Activated CD8-positive, alpha-beta memory T cell treated with anti-CD3 and anti-CD28 coated beads, Interleukin-2, amount 50 U/mL, for 24 hours (primary cell): ENCODE measurements at regions not wholly inside any gene's neighbourhood (a gene's known extent, or its start where the extent isn't known, plus 50 kb on each side); places are given as distances from the start of the nearest gene placed in this dataset.
"Not testable (repeated sequence)": the region's sequence is repeated elsewhere in the genome, so short reads cannot be mapped to it uniquely, and the experiment has no call there.

ENCODE experiments used
- DNase-seq: peaks from one replicate; pipeline ENCODE4 v3.0.0-alpha.2; 2020; ENCODE audit errors: extremely low read depth

DNA sequence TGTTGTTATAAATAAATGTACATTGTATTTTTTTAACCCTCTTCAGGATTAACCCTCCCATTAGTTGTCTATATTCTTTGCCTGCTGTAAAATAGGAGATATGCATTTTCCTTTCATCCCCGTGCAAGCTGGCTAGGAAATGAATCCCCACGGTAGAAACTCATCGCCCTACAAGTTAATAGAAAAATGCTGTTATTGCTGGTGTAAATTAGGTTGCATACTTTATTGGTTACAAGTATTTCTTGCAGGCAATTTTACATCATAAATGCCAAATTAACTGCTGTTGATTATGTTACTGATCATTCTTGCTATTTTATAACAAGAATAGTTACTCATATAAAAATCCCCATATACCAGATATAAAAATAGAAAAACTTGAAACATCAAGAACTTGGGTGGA, 454.2 kb upstream of the KLF6 start:
- no peak for DNase-seq

DNA sequence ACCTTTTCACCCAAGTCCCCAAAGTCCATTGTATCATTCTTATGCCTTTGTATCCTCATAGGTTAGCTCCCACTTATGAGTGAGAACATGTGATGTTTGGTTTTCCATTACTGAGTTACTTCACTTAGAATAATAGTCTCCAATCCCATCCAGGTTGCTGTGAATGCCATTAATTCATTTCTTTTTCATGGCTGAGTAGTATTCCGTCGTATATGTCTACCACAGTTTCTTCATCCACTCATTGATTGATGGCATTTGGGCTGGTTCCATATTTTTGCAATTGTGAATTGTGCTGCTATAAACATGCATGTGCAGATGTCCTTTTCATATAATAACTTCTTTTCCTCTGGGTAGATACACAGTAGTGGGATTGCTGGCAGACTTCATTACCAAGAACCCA, 451.9 kb upstream of the KLF6 start:
- DNase-seq, result not testable (repeated sequence)

DNA sequence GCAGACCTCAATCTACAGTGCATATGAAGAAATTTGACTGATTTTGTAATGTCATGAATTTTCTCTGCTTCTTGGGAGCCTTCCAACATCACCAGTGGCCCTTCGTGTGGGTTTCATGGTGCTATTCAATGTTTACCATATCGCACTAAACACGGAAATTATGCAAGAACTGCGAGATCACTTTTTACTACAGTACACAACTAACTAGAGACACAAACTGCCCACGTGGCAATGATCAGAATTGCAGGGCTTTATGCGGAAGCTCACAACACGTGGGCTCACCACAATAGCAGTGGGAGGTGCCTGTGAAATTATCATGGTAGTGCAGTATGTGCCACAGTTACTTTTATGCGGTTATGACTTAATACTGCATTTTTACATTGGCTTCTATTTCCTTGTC, 449.7 kb upstream of the KLF6 start:
- DNase-seq, result peak; percentile 17

DNA sequence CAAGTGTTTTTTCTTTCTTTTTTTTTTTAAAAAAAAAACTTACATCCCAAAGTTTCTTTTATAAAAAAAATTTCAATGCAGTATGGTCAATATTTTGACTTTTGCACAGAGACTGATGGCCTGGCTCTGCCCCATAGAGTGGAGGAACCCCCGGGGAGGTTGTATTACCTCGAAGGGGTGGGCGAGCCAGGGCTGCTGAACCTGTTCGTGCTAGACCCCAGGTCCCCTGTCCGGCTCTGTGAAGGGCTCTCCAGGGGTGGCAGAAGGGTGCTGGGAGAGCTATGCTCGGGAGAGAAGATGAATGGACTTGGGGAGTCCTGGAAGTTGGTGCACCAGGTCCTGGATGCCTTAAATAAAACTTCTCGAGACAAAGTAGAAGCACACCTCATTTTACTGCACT, 446.4 kb upstream of the KLF6 start:
- no peak for DNase-seq

DNA sequence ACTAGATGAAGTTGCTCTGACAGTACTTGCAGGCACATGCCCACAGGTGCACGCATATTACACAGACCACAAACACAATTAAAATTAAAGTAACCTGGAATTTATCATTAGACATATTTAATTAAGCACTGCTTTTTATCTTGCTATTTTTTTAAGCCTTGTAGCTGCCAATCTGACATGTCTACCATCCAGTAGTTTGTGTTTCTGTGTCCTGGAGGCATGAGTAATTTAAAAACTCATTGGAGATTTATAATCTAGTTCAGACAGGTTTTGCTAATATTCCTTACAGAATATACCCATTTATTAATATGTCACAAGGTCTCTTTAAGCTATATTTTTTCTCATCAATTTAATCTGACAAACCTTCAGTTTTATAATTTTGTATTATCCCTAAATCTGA, 445.0 kb upstream of the KLF6 start:
- DNase-seq, result no peak

DNA sequence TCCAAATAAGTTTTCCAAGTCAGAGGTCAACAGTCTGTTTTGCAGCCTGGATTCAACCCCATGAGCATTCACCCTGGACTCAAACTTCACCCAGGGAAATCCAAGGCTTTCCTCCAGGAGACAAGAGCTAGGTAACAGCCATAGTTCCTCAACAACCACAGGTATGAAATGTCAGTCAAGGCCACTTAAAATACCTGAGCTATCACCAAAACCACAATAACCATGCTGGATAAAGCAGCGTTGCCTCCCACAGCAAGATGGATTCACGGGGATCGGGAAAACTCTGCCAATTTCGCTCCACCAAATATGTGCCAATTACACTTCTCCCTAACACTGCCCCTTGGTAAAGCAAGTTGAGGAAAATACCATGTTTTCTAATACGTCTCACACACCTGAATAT, 444.1 kb upstream of the KLF6 start:
- DNase-seq, result no peak

DNA sequence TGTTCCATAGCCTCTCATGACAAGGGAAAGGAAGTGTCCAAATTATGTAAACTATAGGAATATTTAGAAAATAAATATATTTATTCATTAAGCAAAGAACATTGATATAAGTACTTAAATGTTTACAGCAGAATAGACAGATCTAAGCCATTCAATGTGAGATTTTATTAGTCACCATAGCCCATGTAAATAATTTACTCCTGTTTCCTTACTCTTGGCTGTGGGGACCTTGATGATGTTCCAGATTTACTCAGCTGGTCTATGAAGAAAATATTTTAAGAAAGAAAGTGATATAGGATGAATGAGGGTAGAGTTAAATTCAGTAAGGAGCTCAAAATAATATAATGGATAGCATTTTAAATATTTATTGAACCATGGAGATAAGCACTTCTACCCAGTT, 442.6 kb upstream of the KLF6 start:
- DNase-seq, result no peak

DNA sequence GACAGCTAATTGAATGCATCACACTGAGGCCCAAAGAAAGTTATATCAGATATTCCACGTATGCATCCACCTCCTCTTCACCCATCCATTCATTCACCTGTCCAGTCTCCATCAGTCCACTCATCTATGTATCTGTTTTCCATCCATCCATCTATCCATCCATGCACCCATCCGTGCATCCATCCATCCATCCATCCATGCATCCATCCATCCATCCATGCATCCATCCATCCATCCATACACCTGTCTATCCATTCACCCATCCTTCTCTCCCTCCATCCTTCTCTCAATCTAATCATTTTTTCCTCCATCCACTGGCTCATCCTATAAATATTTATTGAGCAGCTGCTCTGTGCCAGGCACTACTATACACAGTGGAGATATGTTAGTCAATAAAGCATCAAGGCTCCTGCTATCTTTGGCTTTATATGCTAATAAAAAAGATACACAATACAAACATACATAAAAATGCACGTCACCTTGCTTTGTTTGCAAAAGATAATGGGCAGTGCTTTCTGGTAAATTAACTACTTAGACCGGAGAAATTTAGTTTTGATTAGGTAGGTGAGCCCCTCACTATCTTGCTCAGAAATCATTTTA, 442.0 kb upstream of the KLF6 start:
- DNase-seq, result no peak

DNA sequence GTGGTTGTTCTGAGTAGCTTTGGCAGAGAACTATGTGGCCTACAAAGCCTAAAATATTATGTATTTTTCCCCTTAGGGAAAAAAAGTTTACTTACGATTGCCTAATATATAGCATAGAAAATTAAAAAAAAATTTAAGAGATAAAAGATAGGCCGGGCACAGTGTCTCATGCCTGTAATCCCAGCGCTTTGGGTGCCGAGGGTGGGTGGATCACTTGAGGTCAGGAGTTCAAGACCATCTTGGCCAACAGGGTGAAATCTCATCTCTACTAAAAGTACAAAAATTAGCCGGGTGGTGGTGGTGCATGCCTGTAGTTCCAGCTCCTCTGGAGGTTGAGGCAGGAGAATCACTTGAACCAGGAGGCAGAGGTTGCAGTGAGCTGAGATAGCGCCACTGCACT, 439.2 kb upstream of the KLF6 start:
- DNase-seq, result no peak

DNA sequence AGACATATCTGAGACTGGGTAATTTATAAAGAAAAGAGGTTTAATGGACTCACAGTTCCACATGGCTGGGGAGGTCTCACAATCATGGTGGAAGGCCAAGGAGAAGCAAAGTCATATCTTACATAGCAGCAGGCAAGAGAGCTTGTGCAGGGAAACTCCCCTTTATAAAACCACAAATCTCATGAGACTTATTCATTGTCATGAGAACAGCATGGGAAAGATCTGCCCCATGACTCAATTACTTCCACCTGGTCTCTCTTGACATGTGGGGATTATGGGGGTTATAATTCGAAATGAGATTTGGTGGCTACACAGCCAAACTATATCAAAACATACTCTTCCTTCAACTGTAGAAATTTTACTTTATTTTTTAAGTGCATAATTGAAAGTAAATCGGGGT, 436.3 kb upstream of the KLF6 start:
- DNase-seq, result not testable (repeated sequence)

DNA sequence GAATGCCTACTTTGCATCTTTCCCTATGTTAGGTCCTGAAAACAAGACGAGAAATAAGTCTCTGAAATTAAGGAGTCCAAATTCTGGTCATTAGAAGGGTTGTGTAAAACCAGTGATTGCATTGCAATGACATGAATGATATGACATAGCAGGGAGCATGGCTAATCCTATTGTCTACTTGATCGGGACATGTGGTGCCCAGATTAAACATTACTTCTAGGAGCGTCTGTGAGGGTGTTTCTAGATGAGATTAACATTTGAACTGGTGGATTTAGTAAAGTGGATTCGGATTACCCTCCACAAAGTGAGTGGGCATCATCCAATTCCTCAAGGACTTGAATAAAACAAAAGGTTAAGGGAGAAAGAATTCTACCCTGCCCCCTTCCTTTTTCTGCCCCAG, 434.9 kb upstream of the KLF6 start:
- DNase-seq, result no peak

DNA sequence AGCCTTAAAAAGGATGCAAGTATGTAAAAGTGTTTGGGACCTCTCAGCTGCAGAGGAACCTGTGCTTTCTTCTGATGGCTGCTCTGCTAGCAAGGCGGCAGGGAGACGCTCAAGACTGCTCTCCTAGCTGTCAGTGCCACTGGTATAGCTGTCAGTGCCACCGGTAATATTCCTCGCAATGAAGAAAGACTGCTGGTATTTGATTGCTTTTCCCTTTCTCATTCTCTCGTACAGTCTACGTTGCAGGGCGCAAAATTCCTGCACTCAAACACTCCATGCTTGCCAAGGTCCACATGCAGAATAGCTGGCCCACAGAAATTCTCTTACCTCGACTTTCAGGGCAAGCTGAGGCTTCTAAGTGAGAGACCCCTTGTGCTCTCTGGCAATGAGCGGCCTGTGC, 432.6 kb upstream of the KLF6 start:
- DNase-seq, result no peak

DNA sequence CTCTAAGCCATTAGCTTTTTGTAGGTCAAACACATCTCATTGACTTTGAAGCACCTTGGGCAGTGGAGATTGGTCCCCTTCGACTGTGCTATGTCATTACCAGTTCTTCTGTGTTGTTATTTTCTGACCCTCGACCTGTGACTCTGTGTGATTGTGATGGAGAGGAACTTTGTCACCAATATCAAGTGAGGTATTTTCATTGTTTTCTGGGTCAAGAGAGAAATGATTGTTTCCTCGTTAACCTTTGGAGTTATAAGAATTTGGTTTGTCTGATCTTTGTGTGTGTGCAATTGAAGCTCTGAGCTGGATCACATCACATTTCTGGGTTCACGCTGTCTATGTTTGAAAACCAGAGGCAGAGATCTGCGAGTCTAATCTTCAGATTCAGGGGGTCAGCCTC, 432.2 kb upstream of the KLF6 start:
- no peak for DNase-seq

DNA sequence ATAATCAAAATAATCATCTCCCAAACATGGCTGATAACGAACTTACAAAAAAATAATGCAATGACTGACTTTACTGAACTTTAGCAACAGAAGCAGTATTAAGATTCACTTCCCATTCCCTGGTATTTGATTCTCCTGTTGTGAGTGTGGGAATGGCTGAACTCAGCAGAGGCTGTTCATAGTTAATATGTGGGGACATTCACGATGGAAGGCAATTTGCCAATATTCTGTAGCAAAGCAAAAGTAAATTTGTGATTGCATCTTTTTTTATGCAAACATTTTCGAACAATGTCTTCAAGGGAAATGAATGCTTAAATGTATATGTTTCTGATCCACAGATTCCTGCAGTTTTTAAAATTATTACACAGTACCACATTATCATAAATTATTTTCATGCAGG, 431.7 kb upstream of the KLF6 start:
- DNase-seq, result no peak

DNA sequence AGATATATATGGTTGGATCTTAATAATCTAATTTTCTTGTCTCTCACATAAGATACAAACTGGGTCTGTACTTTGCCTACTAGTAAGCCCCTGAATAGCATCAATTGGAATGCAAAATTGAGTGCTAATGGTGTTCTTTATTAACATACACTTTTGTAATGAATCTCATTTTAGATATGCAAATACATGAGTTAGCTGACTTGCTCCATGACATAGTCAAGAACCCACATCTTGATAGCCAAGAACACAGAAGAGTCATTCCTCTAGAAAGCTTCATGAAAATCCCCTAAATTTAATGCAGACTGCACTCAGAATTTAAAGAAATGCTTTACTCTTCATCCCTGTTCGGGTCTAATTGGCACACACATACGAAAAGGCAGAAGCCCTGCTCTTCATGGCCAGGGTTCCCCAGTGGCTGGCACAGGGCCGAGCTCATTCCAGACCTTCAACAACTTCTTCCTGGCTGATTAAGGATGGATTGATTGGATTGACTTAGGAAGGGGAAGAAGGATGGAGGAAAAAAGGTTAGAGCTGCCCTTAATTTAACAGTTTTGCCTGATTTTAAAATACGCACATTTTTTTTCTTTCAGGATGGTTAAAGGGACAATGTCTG, 431.1 kb upstream of the KLF6 start:
- DNase-seq, result no peak

DNA sequence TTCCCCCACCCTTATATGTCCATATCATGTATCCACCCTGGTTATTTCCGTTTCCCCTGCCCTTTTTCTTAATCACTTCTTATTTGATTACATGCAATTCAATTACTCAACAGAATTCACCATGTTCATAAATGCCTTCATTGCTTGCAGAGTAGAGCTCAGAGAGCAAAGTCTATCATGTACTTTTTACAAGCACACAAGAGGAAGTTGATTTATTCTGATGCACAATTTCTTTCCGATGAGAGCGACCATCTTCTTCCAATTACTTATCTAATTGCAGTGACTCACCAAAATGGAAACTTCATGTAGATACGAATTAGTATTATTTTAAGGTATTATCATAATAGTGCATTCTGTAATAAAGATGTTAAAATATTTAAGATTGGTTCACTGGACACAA, 430.5 kb upstream of the KLF6 start:
- no peak for DNase-seq

DNA sequence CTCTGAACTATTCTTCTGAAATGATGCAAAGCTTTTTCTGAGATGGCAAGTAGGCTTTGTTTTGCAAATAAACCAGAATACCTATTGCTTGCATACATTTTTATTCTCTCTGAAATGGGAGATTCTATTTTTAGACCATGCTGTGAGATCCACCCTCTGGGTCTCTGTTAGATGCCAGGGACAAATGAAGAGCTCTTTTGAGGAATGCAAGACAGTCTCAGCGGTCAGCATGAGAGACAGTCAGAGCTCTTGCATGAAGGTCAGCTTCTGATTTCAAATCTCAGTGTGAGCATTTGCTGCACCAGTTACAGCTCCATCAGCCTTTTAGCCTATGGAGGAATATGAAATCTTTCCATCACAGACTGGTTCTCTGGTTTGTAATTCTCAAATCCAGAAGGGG, 429.9 kb upstream of the KLF6 start:
- DNase-seq, result no peak

DNA sequence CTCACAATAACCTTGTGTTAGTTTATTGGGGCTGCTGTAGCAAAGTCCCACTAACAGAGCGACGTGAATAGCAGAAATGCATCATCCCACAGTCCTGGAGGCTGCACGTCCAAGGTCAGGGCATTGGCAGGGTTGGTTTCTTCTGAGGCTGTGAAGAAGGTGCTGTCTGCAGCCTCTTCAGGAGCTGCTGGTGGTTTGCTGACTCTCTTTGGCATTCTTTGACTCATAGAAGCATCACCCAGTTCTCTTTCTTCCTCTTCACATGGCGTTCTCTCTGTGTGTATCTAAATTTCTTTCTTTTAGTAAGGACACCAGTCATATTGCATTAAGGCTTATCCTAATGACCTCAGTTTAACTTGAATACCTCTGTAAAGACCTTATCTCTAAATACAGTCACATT, 428.4 kb upstream of the KLF6 start:
- no peak for DNase-seq

DNA sequence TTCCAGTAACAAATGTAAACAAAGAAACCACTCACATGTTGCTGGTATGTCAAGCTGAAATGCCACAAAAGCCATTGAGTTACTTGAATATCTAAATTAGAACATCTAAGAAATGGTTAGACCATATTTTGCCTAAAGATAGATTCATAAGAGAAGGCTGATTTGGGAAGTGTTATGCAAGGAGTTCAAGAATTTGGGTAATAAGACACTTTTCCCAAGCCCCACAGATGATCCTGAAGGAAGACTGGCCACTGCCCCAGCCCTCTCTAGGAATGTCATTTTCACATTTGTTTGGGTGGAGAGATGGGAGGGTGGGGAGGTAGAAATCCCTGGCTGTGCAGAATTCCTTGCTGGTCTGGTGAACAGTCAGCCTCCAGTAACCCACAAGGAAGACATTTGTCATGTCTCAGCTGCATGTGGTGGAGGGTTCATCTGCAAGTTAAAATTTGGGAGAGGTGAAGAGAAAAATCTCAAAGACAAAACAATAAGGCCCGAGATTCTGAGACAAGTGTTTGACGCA, 427.2 kb upstream of the KLF6 start:
- DNase-seq, result no peak

DNA sequence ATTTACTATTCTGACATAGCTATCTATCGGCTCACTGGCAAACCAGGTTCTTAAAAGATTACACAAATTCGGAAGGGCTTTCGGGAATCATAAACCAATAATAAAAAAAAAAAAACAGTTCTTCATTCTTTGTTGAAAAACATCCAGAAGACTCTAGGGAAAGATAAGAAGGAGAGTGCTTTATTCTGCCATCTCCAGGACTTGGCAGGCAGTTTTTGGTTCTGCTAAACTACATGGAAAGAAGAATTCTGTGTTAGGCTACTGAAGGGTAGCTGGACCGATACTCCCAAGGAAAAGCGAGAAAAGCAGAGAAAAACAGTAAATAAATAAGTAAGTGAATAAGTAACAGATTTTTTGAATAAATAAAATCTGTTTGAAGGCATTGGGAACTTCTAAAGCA, 423.5 kb upstream of the KLF6 start:
- DNase-seq, result no peak

DNA sequence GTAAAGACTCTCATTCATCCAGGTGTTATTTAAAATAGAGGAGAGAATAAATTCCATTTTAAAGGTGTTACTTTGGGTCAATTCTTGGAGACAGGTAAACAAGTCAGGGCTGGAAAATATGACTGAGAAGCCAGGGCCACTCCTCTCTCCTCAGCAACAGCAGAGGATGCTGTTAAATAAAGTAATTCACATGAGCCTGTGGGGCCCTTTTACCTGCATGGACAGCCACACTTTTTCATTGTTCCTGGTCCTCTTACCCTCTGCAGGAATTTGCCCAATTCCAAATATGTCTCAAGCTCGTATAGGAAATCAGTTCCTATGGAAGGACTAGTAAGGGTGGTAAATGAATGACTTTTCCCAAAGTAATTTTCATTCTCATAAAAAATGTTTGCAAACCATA, 420.1 kb upstream of the KLF6 start:
- no peak for DNase-seq

DNA sequence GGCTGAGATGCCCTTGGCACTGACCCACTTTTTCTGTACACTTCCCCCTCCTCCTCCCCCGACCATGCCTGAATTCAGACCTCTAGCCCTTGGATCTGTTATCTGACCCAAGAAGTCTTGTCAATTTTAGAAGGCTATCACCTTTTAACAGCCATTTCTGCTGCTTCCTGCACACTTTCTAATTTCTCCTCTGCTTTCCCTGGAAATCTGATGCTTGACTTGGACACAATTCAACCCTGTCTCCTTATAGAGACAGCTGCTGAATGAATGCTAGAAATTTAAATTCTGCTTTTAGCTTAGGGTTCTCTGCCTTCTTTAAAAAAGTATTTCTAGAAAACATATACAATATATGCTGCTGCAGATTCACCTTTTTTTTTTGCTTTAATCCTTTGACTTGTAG, 417.9 kb upstream of the KLF6 start:
- no peak for DNase-seq

DNA sequence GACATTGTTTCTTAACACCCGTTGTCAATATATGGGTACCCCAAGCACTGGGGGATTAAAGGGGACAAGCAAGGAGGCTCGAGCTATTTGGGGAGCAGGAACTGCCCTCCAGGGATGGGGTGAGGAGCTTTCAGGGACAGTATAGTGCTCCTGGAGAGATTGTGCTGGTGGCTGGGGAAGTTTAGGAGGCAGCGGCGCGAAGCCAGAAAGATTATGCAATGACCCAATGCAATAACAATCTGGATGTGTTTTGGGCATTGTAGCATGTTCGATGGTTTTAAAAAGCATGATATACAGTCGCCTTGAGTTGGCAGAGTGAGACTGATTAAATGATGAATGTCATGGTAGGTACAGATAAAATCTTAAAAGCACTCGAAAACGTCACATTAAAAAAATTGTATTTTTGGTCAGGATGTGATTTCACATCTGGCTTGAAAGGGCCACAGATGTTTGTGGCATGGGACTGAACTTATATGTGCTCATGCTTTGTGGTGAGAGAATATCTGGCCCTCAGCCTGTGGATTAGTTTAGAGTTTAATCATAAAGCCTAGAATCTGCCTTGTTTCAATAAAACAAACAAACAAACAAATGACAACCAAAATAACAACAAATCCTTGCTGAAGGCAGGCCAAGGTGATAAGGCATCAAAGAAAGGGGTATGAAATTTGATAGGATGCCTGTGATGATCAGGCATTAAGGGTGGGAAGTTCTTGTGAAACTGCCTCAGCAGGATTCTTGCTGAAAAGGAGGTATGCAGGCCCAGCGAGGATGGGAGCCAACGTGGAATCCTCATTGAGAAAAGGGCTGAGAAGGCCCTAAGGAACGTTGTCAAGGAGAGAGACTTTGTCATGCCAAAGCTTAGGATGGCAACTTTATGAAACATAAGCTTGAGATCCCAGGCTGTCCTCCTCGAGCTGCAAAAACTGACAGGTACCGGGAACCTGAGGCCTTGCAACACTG, 417.1 kb upstream of the KLF6 start:
- no peak for DNase-seq
